Fibroblast of gingiva (primary cell): ENCODE measurements at regions not wholly inside any gene's neighbourhood (a gene's known extent, or its start where the extent isn't known, plus 50 kb on each side); places are given as distances from the start of the nearest gene placed in this dataset.

Source experiments
- DNase-seq: peaks from one replicate; pipeline ENCODE4 v3.0.0-alpha.2; 2011; ENCODE audit warnings: low read depth

- DNase-seq: no peak
Measured at GRCh38 chr11:115721296-115721995, 217.2 kb upstream of the CADM1 start.

- no peak for DNase-seq
Measured at GRCh38 chr11:115720602-115721245, 216.5 kb upstream of the CADM1 start.

GRCh38 chr11:115718945-115719344 lies 214.7 kb upstream of the CADM1 start:
- DNase-seq: no peak

- no peak for DNase-seq
Measured at GRCh38 chr11:115718106-115718505, 213.9 kb upstream of the CADM1 start.

- DNase-seq: no peak
Measured at GRCh38 chr11:115716601-115717529, 212.7 kb upstream of the CADM1 start.

GRCh38 chr11:115716080-115716479 lies 211.9 kb upstream of the CADM1 start:
- no peak for DNase-seq

- no peak for DNase-seq
Measured at GRCh38 chr11:115715251-115715770, 211.1 kb upstream of the CADM1 start.

GRCh38 chr11:115712296-115712695 lies 208.1 kb upstream of the CADM1 start:
- no peak for DNase-seq

- DNase-seq: no peak
Measured at GRCh38 chr11:115710980-115711379, 206.8 kb upstream of the CADM1 start.

- DNase-seq: no peak
Measured at GRCh38 chr11:115710426-115710825, 206.2 kb upstream of the CADM1 start.

- no peak for DNase-seq
Measured at GRCh38 chr11:115709297-115709696, 205.1 kb upstream of the CADM1 start.

GRCh38 chr11:115707180-115707905 lies 203.1 kb upstream of the CADM1 start:
- no peak for DNase-seq

- DNase-seq: no peak
Measured at GRCh38 chr11:115706626-115707135, 202.5 kb upstream of the CADM1 start.

GRCh38 chr11:115705200-115705599 lies 201.0 kb upstream of the CADM1 start:
- no peak for DNase-seq

- no peak for DNase-seq
Measured at GRCh38 chr11:115700981-115701875, 197.0 kb upstream of the CADM1 start.

GRCh38 chr11:115700496-115700895 lies 196.3 kb upstream of the CADM1 start:
- DNase-seq: no peak

- DNase-seq: no peak
Measured at GRCh38 chr11:115699733-115700132, 195.5 kb upstream of the CADM1 start.

- DNase-seq: no peak
Measured at GRCh38 chr11:115699326-115699725, 195.1 kb upstream of the CADM1 start.

- DNase-seq: no peak
Measured at GRCh38 chr11:115698243-115698642, 194.0 kb upstream of the CADM1 start.

GRCh38 chr11:115696563-115696962 lies 192.3 kb upstream of the CADM1 start:
- no peak for DNase-seq
